ENCODE measurements at regions not wholly inside any gene's neighbourhood (a gene's known extent, or its start where the extent isn't known, plus 50 kb on each side); places are given as distances from the start of the nearest gene placed in this dataset.

GRCh38 chr1:104801344-104801743, 1051.6 kb downstream of the AMY1C start:
- ATAC-seq (no peak), DNase-seq (ENCODE audit: low spot score) (no peak), FAIRE-seq (no peak)
- Histone ChIP-seq H3K9me3 (ENCODE audit: low read length) (no peaks in the 10 kb centered on the region), H3K36me3 (replicated peaks in 1 of 2; ENCODE audit: control insufficient read depth in 1 of 2, insufficient read depth in 2 of 2, low read length in 2 of 2) (no peaks in the 10 kb centered on the region), H3K4me1 (ENCODE audit: insufficient read depth, low read length) (no peaks in the 10 kb centered on the region), H4K20me1 (ENCODE audit: insufficient read depth, low read length) (no peaks in the 10 kb centered on the region), H3K4me3 (replicated peaks in 1 of 3; ENCODE audit: insufficient read depth in 1 of 3, low read depth in 2 of 3, low read length in 3 of 3) (no peak overlapping the region), H2AFZ (ENCODE audit: low read length) (no peak overlapping the region), H3K9ac (ENCODE audit: insufficient read depth, low read depth, low read length) (no peak overlapping the region), H3K27ac (ENCODE audit: extremely low read length, insufficient read depth, low read length) (no peak overlapping the region), H3K27me3 (ENCODE audit: control insufficient read depth in 1 of 2, insufficient read depth in 2 of 2, low read length in 2 of 2) (no peaks in the 10 kb centered on the region), H3K79me2 (ENCODE audit: insufficient read depth, low read length) (no peaks in the 10 kb centered on the region), H3K4me2 (ENCODE audit: low read depth, low read length) (no peak overlapping the region)
- WGBS (ENCODE audit: low lambda C conversion rate), result 0% methylated on average over 3 of the region's 3 CpGs
- in situ Hi-C loops (cut with HindIII; ENCODE audit: extremely low pct_ligation_motif_present, low pct_unique_long_range_greater_than_20kb) (no loop called here), intact Hi-C loops (cut with micrococcal nuclease; ENCODE audit: unreplicated experiment) (no loop called here)
- CTCF ChIA-PET (ENCODE audit: low intra/inter-chr PET ratio, low total read pairs), result no interaction called here
- no TSS peak for BruUV-seq (replicated peaks)
- POLR2A ChIA-PET, result no interaction called here
- TF ChIP-seq ZNF513 (CRISPR knock-in tag; conservative IDR thresholded peaks at IDR 0.05) (no peak), ZNF576 (CRISPR knock-in tag; IDR thresholded peaks at IDR 0.05) (no peak), ZBTB3 (CRISPR knock-in tag; IDR thresholded peaks at IDR 0.05; ENCODE audit: borderline replicate concordance, low read depth) (no peak), POLR2AphosphoS2 (IDR thresholded peaks at IDR 0.05; ENCODE audit: low read depth, low read length) (no peak), NFE2L1 (CRISPR knock-in tag; IDR thresholded peaks at IDR 0.05; ENCODE audit: borderline replicate concordance) (no peak), TCF7 (IDR thresholded peaks at IDR 0.05; ENCODE audit: low read depth) (no peak), NBN (conservative IDR thresholded peaks at IDR 0.05) (no peak), TRAFD1 (CRISPR knock-in tag; IDR thresholded peaks at IDR 0.05; ENCODE audit: borderline replicate concordance) (no peak), USF2 (IDR thresholded peaks at IDR 0.05; ENCODE audit: low read depth, low read length) (no peak), USF2 (CRISPR knock-in tag; IDR thresholded peaks at IDR 0.05; ENCODE audit: borderline replicate concordance) (no peak), FOXO4 (CRISPR knock-in tag; conservative IDR thresholded peaks at IDR 0.05) (no peak), KLF11 (CRISPR knock-in tag; IDR thresholded peaks at IDR 0.05) (no peak), RNF219 (CRISPR knock-in tag; IDR thresholded peaks at IDR 0.05) (no peak), ZFAT (CRISPR knock-in tag; conservative IDR thresholded peaks at IDR 0.05) (no peak), JUND (CRISPR knock-in tag; IDR thresholded peaks at IDR 0.05) (no peak), ZNF709 (CRISPR knock-in tag; IDR thresholded peaks at IDR 0.05) (no peak), HIVEP1 (CRISPR knock-in tag; IDR thresholded peaks at IDR 0.05) (no peak)
